GM18909 (cell line): ENCODE measurements at regions not wholly inside any gene's neighbourhood (a gene's known extent, or its start where the extent isn't known, plus 50 kb on each side); places are given as distances from the start of the nearest gene placed in this dataset.

Source experiments
- ATAC-seq: cut with Tn5 transposase; IDR thresholded peaks from one replicate; pipeline ENCODE4 v1.9.1; 2021; ENCODE audit warnings: mild to moderate bottlenecking; ENCODE audit not compliant: unreplicated experiment, poor library complexity

GRCh38 chr12:11563785-11564739 lies 85.4 kb upstream of the ETV6 start:
- no peak for ATAC-seq

DNA sequence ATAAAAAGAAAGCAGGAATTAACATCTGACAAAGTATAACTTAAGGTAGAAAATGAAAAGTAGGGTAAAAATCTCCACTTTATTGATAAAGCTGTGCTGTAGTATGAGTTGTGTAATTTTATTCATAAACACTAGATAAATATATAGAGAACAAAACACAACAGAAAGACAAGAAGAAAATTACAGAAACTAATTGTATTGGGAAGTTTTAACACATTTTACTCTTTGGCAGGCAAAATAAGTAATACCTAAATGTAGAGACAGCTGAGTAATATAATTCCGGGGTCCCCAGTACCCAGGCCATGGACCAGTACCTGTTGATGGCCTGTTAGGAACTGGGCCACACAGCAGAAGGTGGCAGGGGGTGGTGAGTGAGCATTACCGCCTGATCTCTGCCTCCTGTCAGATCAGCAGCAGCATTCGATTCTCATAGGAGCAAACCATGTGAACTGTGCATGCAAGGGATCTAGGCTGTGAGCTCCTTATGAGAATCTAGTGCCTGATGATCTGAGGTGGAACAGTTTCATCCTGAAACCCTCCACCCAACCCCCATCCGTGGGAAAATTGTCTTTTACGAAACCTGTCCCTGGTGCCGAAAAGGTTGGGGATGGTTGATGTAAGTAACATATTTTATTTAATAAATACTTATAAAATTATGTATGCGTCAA lies 84.4 kb upstream of the ETV6 start:
- ATAC-seq, result peak; percentile 38

- ATAC-seq, result no peak
These were observed 83.7 kb upstream of the ETV6 start for GRCh38 chr12:11565752-11566151.

DNA sequence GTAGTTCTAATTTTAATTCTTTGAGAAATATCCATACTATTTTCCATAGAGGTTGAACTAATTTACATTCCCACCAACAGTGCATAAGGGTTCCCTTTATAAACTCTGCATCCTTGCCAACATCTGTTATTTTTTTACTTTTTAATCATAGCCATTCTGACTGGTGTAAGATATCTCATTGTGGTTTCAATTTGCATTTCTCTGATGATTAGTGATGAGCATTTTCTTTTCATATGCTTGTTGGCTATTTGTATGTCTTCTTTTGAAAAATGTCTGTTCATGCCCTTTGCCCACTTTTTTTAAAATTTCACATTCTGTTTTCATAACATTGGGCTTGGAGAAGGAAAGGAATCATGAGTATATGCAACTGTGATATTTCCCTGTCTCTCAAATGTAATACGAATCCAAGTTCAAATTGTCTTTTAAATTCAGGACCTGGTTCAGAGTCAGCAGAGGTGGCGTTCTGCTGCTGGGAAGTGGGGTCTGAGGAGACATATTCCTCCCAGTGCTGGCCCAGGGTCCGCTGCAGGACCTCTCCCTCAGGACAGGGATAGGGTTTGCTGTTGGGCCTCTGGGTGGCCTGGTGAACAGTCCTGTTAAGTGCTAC lies 81.2 kb upstream of the ETV6 start:
- ATAC-seq, result peak; percentile 9

- ATAC-seq, result peak; percentile 92
These were observed 80.6 kb upstream of the ETV6 start for GRCh38 chr12:11568762-11569478.

- no peak for ATAC-seq
These were observed 79.8 kb upstream of the ETV6 start for GRCh38 chr12:11569716-11570115.

GRCh38 chr12:11573880-11574279 lies 75.6 kb upstream of the ETV6 start:
- no peak for ATAC-seq

GRCh38 chr12:11576104-11576503 lies 73.4 kb upstream of the ETV6 start:
- ATAC-seq, result no peak

DNA sequence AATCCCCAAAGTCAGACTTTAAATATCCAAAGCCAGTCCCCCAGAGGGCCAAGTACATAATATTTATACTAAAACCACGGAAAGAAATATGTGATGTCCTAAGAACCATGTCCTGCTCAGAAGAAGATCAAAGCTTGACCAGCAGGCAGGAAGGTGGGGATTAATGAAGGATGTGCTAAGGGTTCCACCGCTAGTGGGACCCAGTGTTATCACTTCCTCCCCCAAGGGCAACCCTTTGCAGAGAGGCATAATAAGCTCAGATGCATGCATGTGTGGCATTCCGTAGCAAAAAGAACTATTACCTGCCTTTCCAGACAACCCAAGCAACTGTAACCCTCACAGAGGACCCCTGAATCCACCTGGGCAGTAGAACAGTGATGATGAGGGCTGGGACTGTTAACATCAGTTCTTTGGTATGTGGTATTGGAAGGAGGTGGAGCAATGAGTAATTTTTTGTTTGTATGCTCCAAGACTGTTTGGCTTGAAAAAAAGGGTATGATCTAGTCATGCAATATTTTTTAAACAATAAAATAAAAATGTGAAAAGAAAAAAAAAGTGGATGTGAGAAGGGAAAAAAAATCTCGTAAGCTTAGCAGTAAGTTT lies 71.7 kb upstream of the ETV6 start:
- no peak for ATAC-seq

DNA sequence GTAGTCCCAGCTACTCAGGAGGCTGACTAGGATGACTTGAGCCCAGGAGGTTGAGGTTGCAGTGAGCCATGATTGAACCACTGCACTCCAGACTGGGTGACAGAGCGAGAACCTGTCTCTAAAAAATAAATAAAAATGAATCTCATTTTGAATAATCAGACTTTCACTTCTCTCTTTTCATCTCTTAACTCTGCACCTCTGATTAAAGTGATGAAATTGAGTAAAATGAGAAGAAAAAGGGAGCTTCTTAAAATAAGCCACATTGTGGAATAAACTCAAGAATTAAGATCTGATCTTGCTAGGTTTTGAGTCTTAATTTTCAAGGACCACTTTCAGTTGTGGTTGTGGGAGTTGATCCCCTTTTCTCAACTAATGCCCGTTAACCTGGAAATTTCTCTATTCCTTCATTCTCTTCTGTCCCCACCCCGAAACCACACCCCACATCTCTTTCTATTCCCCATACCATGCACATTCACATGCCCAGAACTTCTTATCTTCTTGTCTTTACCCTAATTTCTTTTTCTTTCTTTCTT lies 70.9 kb upstream of the ETV6 start:
- ATAC-seq, result peak; percentile 73

DNA sequence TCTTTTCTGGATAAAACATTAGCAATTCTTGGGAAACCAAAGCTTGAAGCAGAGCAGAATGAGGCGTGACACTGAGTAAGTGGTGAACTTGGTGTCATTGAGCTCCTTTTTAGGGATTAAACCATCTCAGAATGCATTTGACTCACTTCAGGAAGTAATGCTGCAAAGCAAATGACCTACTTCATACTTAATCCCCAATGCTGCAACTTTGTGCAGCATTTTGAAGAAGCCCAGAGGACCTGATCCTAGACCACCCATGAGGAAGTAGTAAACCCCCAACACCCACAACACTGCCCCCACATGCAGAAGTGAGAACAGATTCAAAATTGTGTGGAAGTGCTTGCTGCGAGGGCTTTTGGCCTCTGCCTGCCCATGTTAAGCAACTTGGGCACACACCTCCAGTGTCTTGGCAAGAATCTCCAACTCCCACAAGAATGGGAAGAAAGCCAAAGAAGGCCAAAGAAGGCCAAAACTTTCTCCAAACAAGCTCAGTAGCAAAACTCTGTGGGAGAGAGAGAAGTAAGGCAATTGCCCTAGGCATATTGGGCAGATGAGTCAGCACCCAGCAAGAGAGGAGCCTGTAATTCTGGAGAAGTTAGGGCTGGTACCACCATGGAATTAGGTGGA lies 69.2 kb upstream of the ETV6 start:
- ATAC-seq, result no peak

DNA sequence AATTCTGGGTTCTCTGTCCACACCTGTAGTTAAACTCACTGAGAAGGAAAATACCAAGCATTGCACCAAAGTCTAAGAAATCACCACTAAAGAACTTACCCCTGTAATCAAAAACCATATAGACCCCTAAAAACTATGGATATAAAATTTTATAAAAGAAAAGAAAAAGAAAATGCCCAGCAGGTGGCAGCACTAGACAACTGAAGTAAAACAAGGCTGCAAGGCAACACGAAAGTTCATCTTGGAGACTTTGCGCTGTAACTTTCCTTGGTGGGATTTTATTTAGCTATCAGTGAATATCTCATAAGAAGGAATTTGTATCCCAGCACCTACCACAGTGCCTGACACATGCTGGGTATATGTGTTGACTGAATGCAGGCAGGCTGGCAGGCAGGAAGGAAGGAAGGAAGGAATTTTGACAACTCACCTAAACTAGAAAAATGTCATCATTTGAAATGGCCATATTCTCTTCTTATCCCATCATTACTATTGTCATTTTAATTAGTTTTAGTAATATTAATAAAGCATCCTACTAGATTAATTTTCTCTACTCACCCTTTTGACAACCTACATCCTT lies 68.2 kb upstream of the ETV6 start:
- ATAC-seq, result no peak

GRCh38 chr12:11584221-11584855 lies 65.1 kb upstream of the ETV6 start:
- no peak for ATAC-seq

DNA sequence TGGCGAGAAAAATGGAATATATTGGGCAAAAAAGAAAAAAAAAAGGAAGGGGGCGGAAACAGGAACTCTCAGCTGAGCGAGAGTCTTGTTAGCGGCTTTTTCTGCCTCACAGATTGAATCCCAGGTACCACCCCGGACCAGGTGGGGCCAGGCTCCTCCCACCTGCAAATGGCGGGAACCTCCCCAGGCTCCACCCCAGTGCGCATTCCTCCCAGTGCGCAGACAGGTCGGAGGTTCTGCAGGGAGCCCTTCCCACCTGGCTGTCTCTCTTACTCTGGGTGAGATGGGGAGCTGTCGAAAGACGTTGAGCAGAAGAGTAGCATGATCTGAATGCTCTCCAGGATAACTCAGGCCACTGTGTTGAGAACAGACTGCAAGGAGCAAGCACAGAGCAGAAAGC lies 57.0 kb upstream of the ETV6 start:
- ATAC-seq, result no peak

DNA sequence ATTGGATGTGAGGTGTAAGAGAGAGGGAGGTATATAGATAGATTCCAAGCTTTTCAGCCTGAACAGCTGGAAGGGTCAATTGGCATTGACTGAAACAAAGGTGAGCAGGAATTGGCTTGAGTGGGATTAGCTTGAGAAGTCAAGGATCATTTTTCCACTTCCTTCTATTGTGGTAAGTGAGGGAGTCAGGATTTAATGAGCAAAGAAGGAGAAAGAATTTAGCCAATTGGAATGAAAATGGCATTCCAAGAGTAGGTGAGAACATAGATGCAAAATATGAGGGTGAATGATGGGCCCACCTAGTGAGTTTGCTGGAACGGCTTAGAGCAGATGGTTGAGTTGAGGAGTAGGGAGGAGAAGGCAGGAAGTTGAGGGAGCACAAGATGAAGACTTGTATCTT lies 56.5 kb upstream of the ETV6 start:
- no peak for ATAC-seq

DNA sequence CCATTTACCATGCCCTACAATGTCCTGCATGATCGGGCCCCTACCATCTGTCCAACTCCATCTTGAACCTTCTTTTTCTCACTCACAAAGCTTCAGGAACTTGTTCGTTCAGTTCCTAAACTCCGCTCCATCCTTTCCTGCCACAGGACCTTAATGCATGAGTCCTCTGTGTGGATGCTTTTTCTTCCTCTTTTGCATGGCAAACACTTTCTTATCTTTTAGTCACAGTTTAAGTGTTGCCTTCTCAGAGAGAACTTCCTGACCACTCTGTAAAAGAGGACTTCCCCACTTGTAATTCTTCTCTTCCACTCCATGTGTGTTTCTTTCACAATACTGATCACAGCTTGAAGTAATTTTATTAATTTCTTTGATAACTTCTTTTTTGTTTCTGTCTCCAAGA lies 54.4 kb upstream of the ETV6 start:
- ATAC-seq, result no peak

- no peak for ATAC-seq
These were observed 53.3 kb upstream of the ETV6 start for GRCh38 chr12:11596141-11596540.

DNA sequence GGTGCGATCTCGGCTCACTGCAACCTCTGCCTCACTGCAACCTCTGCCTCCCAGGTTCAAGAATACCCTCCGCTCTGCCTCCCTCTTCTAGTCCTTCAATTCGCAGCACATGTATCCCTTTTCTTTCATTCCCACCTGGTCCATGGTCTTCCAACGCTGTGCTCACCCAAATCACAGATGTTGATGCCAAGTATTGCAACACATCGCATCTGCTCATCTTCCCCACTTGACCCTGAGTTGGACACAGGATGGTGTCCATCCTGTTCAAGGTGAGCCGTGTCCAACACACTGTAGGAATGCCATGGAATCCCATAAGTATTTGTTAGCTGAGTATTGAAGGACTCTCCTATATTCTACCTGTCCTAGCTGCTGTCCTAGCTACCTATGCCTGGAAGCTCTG lies 50.6 kb upstream of the ETV6 start:
- no peak for ATAC-seq
